Fibroblast of pulmonary artery (primary cell): ENCODE measurements at regions not wholly inside any gene's neighbourhood (a gene's known extent, or its start where the extent isn't known, plus 50 kb on each side); places are given as distances from the start of the nearest gene placed in this dataset.

Experiments used
- DNase-seq: peaks from one replicate; pipeline ENCODE4 v3.0.0-alpha.2; 2010; ENCODE audit warnings: low read depth
- H3K4me3 ChIP-seq: replicated peaks from 2 replicates; pipeline ENCODE4 v1.5.1; 2011; ENCODE audit warnings: low read depth, mild to moderate bottlenecking, control low read depth, low read length, moderate library complexity
- CTCF ChIP-seq: IDR thresholded peaks from 2 replicates; pipeline ENCODE4 v1.5.1; 2011; ENCODE audit warnings: mild to moderate bottlenecking, control low read depth, low read length, inconsistent platforms; ENCODE audit errors: missing control alignments

GRCh38 chr7:26467541-26467940, 175.9 kb downstream of the SNX10 start:
- no peak for TF ChIP-seq CTCF
- no peak overlapping the region for H3K4me3 ChIP-seq
- DNase-seq: no peak

GRCh38 chr7:26468625-26469024, 177.0 kb downstream of the SNX10 start:
- H3K4me3 ChIP-seq: no peak overlapping the region
- TF ChIP-seq CTCF: no peak
- DNase-seq: no peak

- no peak overlapping the region for H3K4me3 ChIP-seq
- no peak for TF ChIP-seq CTCF
- no peak for DNase-seq
Observed at GRCh38 chr7:26469188-26469587, 177.5 kb downstream of the SNX10 start.

GRCh38 chr7:26470691-26471090, 179.0 kb downstream of the SNX10 start:
- H3K4me3 ChIP-seq: no peak overlapping the region
- DNase-seq: no peak
- no peak for TF ChIP-seq CTCF

DNA sequence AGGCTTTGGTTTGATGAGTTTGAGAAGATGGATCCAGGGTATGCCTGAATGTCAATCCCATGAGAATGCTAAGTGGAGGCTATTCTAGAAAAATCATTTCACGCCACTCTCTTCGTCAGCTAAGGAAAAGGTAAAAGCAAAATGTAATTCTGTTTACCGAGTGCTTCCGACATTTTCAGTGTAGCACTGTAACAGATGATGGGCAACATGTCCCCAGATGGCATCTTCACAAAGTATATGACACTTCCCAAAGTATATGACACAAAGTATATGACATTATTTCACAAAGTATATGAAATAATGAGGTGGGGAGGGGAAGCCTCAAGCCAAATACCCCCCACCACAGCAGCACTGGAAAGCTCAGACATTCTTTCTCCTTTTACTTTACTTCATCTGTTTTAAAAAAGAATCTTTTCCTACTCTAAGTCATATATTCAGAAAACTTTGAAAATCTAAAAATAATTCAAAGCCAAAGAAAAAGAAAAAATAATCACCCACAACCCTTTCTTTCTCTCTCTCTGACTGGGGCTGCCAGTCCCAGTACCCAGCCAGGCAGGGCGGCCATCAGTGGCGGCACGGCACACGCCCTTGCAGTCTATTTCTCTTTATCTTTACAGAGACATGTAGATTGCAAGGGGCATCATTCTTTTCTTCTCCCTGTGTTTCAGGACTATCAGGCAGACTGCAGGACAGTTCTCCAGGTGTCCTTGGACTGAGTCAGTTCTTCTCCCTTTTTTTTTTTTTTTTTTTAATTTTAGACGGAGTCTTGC, 179.8 kb downstream of the SNX10 start:
- no peak overlapping the region for H3K4me3 ChIP-seq
- no peak for DNase-seq

DNA sequence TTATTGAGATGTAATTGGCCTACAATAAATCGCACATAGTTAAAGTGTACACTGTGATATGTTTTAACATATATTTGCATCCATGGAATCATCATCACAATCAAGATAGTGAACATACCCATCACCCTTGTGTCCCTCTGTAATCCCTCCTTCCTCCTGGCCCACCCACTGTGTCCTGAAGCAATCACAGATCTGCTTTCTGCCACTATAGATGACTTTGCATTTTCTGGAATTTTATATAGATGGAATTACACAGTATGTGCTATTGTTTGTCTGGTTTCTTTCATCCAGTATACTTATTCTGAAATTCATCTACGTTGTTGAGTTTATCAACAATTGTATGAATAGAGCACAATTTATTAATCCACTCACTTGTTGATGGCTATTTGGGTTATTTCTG, 181.3 kb downstream of the SNX10 start:
- no peak for DNase-seq
- TF ChIP-seq CTCF: no peak

More for the DNA sequence above, 179.8 kb downstream of the SNX10 start:
- TF ChIP-seq CTCF: no peak

DNA sequence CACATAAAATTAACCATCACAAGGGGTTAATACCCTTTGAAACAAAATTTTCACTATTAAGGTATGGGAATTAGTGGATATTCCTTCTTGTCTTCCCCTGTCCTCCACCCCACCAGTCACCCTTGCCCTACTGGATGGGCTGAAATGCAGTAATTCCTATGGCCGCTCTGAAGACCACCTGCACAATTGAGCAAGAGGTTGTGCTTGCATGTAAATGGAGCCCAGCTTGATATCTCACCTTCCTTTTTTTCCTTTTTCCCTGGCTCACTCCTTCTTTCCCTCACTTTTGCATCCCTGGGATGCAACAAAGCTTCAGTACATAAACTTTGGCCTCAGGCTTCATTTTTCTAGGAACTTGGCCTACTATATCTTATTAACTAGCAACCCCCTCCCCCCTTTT, 184.6 kb downstream of the SNX10 start:
- no peak for DNase-seq
- no peak overlapping the region for H3K4me3 ChIP-seq
- no peak for TF ChIP-seq CTCF

More for the DNA sequence above, 181.3 kb downstream of the SNX10 start:
- H3K4me3 ChIP-seq: no peak overlapping the region
